NCI-H345 treated with DMSO at 0.1 percent for 48 hours (cell line): ENCODE measurements at regions not wholly inside any gene's neighbourhood (a gene's known extent, or its start where the extent isn't known, plus 50 kb on each side); places are given as distances from the start of the nearest gene placed in this dataset.
"Not testable (repeated sequence)": the region's sequence is repeated elsewhere in the genome, so short reads cannot be mapped to it uniquely, and the experiment has no call there.

Experiments used
- DNase-seq: peaks from one replicate; lab custom pipeline; 2025; ENCODE audit not compliant: unreplicated experiment; lab: John Stamatoyannopoulos, UW

DNA sequence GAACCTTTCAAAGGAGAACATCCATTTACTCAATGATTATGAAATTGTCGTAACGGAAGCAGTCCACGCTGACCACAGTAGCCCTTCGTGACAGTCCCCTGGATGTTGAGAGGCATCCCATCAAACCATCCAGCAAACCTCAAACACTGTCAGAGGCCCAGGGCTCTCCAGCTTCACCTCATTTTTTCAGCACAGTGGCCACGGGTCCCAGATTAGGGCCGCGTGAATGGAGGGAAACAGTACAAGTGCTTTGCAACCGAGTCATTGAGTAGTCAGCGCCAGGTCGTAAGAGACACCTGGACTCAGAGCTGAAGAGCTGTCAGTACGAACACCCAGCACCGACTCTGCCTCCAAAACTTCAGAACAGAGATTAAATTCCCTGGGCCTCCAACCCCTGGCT is 552.5 kb upstream of the SALL3 start:
- DNase-seq, result no peak

DNA sequence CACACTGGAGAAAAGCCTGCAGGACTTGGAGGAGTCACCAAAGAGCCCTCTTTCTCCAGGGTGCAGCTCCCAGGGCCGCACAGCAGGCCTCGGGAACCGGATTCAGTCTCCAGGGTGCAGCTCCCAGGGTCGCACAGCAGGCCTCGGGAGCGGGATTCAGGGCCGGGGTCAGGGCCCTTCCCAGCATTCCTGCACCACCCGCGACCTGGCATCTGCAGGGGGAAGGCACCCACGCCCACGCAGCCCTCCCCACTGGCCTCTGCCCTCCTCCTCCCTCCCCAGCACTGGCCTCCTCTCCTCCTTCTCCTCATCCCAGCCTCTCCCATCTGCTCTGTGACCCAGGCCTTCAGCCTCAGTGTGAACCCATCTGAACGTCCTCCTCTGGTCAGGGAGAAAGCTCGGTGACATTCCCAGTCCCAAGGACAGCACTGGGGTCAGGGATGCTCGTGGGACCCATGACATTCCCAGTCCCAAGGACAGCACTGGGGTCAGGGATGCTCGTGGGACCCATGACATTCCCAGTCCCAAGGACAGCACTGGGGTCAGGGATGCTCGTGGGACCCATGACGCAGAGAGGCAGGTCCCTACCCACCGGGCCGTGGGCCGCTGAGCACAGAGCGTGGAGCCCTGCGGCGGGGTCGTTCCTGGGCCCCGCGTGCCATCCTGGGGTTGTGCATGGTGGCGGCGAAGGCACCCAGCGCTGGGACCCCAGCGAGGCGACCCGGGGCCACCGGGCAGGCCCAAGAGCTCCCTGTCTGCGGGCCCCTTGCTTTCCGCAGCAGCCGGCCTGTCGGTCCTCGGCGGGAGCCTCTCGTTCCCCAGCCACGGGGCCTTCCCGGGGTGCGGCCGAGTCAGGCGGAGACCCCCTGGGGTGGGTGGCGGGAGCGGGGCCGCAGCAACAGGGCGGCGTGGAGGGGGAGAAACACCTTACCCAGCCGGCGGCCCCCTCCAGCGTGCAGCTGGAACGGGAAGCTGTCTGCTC is 550.2 kb upstream of the SALL3 start:
- DNase-seq, result no peak

DNA sequence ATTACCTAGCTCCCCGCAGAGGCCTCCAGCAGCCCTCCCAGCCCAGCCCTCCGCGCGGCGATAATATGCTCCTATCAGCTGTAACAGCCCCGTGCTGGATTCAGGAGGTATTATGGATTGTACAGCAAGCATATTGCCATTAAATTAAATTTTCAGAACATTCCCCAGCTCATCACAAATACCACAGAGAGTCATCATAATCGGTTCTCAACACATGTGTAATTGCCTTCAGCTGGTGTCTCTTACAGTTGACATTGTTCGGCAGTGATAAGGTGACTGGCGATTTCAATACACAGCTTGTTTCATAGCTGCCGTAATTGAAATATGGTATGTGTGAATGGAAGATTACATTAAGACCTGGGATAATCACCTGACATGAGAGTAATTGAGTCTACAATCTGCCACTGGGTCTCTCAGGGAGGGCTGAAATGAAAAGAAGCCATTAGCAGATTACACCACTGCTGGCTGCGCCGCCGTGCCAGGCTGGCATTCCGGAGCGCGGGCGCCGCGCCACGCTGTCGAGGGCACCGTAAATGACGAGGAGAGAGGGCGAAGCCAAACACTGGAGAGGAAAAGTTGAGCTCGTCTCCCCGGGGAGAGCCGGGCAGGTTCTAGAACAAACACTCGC is 549.4 kb upstream of the SALL3 start:
- peak; percentile 15 for DNase-seq

DNA sequence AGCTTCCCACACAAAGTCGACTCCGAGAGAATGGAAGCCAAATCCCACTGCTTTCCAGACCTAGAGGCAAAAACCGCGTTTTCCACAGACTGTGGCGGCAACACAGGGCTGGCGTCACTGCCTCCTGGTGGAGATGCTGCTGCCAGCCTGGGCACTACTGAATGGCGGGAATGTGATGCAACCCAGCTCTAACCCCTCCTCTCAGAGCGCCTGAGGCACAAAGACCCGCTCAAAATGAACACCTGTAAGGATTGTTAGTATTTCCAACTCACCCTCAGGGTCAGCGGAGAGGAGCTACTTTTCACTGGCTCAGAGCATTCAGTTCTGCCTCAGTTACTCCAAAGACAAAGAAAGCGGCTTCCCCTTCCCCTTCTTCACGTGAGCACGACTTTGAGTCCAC is 548.0 kb upstream of the SALL3 start:
- DNase-seq, result no peak

- no peak for DNase-seq
Measured at GRCh38 chr18:78433562-78433961, 546.1 kb upstream of the SALL3 start.

DNA sequence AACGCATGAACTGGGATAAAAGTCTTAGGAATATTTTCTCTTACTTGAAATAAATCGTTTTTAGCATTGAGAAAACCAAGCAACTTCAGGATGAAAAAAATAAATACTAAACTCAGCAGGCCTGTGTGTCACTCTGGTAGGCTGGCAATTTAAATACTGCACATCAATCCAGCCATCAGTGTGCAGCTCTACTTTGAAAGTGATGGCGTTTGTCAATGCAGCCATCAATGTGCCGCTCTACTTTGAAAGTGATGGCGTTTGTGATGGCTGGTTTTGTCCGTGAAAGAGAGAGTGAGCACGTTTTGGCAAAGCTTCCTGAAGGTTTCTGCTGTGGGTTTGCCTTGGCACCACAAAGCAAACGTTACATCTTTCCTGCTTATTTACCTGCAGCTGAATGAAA is 543.5 kb upstream of the SALL3 start:
- no peak for DNase-seq

DNA sequence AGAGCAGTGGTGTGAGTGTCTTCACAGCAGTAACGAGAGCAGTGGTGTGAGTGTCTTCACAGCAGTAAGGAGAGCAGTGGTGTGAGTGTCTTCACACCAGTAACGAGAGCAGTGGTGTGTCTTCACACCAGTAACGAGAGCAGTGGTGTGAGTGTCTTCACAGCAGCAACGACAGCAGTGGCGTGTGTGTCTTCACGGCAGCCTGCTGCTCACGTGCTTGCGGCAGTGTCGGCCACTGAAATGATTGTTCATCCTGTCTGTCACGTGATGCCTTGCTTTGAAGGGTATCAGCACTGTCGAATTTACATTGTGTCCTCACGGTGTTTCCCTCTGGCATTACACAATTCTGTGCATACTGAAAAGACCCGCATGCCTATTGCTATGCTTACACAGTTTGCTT is 541.4 kb upstream of the SALL3 start:
- not testable (repeated sequence) for DNase-seq

DNA sequence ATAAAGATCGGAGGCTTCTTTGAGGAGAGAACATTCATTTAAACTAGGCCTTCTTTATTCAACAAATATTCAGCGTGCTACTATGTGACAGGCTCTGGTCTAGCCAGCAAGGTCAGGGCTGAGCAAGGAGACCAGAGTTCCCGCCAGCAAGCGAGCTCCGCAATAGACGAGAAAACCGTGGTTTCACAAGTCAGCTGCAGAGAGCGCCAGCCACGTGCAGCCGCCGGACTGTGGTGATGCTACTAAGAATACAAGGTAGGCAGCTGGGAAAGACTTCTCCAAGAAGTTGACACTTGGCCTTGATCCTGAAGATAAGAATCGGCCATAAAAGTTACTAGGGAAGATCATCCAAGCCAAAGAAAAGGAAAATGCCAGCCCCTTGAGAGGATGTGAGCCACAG is 533.7 kb upstream of the SALL3 start:
- DNase-seq, result no peak

DNA sequence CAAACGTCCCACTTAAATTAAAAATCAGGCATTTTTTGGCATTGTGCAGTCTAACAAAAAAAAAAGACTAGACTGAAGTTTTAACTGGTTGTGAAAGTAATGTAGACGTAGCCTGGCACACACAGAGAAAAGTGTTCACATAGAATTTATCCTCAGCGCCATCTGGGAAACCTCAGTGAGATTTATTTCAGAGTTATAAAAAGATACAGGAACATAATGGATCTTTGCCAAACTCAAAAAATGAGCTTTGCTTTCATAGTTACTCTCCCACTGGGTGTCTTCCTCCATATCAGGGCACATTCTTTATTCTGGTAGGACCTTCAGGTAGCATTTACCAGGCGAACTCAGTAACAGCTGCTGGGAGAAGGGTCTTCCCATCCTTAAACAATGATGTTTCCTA is 532.4 kb upstream of the SALL3 start:
- no peak for DNase-seq

GRCh38 chr18:78448106-78448505 is 531.5 kb upstream of the SALL3 start:
- DNase-seq, result no peak

GRCh38 chr18:78448591-78448990 is 531.0 kb upstream of the SALL3 start:
- no peak for DNase-seq

- DNase-seq, result no peak
Measured at GRCh38 chr18:78454221-78454620, 525.4 kb upstream of the SALL3 start.

DNA sequence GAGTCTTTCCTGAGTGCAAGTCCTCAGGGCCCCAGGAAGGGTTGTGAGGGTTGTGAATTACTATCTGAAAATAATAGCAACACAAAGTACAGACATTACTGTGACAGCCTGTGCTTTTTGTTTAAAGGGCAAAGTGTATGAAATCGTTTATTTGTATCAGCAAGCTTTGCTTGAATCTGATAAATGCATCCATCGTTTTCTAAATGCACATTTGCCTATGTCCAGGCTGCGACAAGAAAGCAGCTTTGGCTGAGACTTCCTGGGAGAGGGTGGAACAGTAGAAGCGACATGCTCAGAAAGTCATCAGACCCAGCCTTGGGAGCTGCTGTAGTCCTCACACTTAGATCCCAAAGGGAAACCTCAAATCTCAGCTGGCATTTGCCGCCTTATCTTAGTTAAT is 524.2 kb upstream of the SALL3 start:
- DNase-seq, result no peak

DNA sequence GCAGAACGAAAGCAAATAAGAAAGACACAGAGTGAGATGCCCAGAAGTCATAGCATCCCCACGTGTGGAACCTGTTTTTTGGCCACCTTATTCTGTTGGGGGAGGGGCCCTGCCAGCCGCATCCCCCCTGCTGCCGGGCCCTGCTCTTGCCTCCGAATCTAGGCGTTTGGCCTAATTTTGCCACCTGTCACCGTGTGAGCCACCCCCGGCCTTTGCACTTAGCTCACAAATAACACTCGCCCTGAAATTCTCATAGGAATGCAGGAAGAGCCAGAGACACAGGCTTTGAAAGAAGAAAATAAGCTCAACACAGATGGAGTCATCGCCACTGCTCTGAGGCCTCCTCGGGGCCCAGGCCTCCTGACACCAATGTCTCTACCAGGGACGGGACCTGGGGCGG is 522.6 kb upstream of the SALL3 start:
- no peak for DNase-seq

GRCh38 chr18:78457731-78458130 is 521.9 kb upstream of the SALL3 start:
- no peak for DNase-seq

DNA sequence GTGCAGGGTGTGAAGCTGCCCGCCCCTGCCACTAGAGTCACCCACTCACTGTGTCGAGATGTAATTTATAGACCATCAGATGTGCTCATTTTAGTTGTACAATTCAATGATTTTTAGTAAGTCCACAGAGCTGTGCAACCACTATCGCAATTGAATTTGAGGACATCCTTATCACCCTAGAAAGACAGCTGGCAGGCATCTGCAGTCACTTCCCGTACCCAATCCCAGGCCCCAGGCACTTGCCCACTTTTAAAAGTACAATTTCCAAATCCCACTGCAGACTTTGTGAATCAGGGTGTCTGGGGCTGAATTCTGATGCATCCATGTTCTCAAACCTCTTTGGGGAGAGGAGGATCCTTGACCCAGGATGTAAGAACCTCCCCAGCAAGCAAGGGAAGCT is 521.3 kb upstream of the SALL3 start:
- no peak for DNase-seq

DNA sequence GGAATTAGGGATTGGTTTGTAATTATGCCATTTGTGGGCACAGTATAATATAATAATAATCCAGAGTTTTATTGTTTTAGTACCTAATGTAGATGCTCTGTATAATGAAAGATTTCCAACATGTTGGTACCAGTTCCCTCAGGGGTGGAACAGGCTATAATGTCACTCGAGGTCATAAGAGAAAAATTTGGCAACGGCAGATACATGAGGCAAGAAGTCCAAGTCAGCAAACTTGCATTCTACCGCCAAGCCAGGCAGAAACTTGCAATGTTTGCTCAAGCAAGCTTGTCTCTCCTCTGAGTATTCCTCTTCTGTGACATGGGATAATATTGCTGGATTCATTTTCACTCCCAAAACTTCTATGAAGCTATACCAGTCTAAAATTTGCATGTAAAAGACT is 520.0 kb upstream of the SALL3 start:
- DNase-seq, result no peak

DNA sequence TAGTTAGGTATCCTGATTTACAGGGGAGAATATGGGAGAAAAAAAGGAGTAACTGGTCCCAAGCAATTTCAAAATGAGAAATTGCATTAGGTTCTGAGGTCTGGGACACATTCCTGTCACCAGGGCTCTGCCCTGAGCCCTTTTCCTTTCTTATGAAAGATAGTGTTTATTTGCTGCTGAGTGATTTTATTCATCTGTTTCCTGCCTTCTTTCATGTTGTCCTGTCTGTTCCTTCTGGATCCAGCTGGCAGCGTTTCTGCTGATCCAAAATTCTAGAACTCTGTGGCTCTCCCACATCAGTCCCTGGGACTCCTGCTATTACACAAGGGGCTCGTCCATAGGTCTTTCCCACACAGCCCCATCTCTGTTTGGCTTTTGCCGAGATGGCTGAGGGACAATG is 519.1 kb upstream of the SALL3 start:
- DNase-seq, result no peak

- DNase-seq, result no peak
Measured at GRCh38 chr18:78473563-78473962, 506.1 kb upstream of the SALL3 start.

DNA sequence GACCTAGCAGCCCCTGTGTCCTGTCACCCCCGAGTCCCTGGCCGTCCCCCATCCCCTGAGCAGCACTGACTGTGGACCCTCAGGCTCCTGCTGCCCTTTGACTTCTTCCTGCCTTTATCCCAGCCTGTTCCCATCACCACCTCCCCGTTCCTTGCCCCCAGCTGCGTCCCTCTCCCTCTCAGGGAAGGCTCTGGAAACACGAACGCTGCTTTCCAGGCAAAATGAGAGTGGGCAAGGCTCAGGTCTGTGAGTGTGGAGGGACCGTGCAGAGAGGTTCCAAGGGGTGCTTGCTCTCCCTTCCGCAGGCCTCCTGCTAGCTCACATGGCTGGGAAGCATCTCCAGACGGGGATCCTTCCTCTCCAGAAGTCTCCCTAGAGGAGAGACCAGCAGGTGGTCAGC is 501.8 kb upstream of the SALL3 start:
- DNase-seq, result no peak

GRCh38 chr18:78479443-78479842 is 500.2 kb upstream of the SALL3 start:
- DNase-seq, result no peak

GRCh38 chr18:78480262-78481054 is 499.2 kb upstream of the SALL3 start:
- DNase-seq, result no peak
